BLaER1 (cell line): ENCODE measurements at regions not wholly inside any gene's neighbourhood (a gene's known extent, or its start where the extent isn't known, plus 50 kb on each side); places are given as distances from the start of the nearest gene placed in this dataset.

Experiments
- H3K27ac ChIP-seq: shearing (Covaris generic); formaldehyde crosslinking; 2 replicates; pipeline ENCODE4 v1.8.1; 2022
- H3K27me3 ChIP-seq: shearing (Covaris generic); formaldehyde crosslinking; 2 replicates; pipeline ENCODE4 v1.8.1; 2022
- H3K36me3 ChIP-seq: shearing (Covaris generic); formaldehyde crosslinking; 2 replicates; pipeline ENCODE4 v1.8.1; 2022
- H3K4me1 ChIP-seq: shearing (Covaris generic); formaldehyde crosslinking; 2 replicates; pipeline ENCODE4 v1.8.1; 2022
- H3K4me2 ChIP-seq: shearing (Covaris generic); formaldehyde crosslinking; 2 replicates; pipeline ENCODE4 v1.8.1; 2022
- H3K4me3 ChIP-seq: shearing (Covaris generic); formaldehyde crosslinking; 2 replicates; pipeline ENCODE4 v1.8.1; 2022
- H3K9ac ChIP-seq: shearing (Covaris generic); formaldehyde crosslinking; 2 replicates; pipeline ENCODE4 v1.8.1; 2022
- H3K9me3 ChIP-seq: shearing (Covaris generic); formaldehyde crosslinking; 2 replicates; pipeline ENCODE4 v1.8.1; 2022
- H4K20me1 ChIP-seq: shearing (Covaris generic); formaldehyde crosslinking; 2 replicates; pipeline ENCODE4 v1.8.1; 2022
- Cebpa-rat ChIP-seq: shearing (Covaris generic); IDR thresholded peaks from 2 replicates; pipeline ENCODE4 v1.8.1; 2022

DNA sequence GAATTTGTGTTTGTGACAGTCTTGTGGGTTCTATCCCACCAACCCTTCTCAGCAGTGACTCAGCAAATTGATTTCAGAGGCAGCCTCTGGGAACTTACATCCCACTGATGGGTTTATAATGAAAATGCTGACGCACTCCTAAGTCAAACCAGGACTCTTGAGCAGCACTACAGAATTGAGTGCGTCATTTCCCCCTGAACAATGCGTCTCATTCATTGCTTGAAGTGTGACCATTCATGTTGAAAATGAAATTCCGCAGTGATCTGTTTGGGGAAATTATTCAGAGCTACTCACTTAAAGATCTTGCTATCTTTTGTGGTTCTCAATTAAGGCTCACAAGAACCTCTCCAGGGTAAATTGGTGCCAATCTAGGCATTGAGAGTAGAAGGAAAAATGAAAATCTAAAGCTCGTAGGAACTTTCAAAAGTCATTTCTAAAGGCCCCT lies 417.7 kb upstream of the SLC14A2 start:
- Histone ChIP-seq H4K20me1 (no peaks in the 10 kb centered on the region), H3K9me3 (no peaks in the 10 kb centered on the region), H3K27ac (no peak overlapping the region), H3K4me3 (no peak overlapping the region), H3K27me3 (no peaks in the 10 kb centered on the region), H3K4me1 (no peaks in the 10 kb centered on the region), H3K36me3 (no peaks in the 10 kb centered on the region), H3K9ac (no peak overlapping the region), H3K4me2 (no peak overlapping the region)
- no peak for TF ChIP-seq Cebpa-rat

DNA sequence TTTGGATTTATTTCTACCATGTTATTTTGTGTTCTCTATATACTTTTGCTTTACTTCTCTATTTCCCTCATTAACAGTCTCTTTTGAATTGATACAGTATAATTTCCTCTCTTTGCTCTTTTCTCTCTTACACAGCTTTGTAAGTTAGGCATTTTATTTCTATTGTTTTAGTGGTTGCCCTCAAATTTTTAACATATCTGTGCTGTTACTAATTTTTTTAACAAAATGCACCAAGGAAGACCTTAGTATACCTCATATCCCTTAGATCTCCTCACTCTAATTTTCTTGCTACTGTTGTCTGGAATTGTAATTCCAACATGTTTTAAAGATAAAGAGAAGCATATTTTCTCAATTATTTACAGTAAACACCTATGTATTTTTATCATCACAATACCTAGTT lies 416.8 kb upstream of the SLC14A2 start:
- Histone ChIP-seq H3K9ac (no peak overlapping the region), H3K4me1 (no peaks in the 10 kb centered on the region), H3K27me3 (no peaks in the 10 kb centered on the region), H3K27ac (no peak overlapping the region), H3K4me3 (no peak overlapping the region), H4K20me1 (no peaks in the 10 kb centered on the region), H3K4me2 (no peak overlapping the region), H3K36me3 (no peaks in the 10 kb centered on the region), H3K9me3 (no peaks in the 10 kb centered on the region)
- TF ChIP-seq Cebpa-rat, result no peak

DNA sequence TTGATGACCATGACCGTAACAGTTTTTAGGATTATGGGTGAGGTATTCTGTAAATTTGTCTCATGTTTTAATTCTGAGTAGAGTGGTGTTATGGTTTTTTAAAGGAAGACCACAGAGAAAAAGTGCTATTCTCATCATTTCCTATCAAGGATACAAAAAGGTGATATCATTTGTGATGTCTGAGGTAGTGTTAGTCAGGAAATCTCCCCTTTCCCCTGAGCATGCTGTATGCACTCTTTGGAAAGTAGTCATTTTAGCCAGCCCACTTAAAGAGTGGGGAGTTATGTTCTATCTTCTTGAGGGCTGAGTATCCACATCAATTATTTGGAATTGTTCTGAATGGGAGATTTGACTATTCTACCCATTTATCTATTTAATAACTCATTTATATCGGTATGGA lies 414.2 kb upstream of the SLC14A2 start:
- no peaks in the 10 kb centered on the region for H4K20me1 ChIP-seq
- no peak overlapping the region for H3K4me3 ChIP-seq
- no peak for TF ChIP-seq Cebpa-rat
- H3K4me1 ChIP-seq, result no peaks in the 10 kb centered on the region
- no peaks in the 10 kb centered on the region for H3K36me3 ChIP-seq
- H3K27ac ChIP-seq, result no peak overlapping the region
- no peaks in the 10 kb centered on the region for H3K27me3 ChIP-seq
- H3K9ac ChIP-seq, result no peak overlapping the region
- H3K9me3 ChIP-seq, result no peaks in the 10 kb centered on the region
- H3K4me2 ChIP-seq, result no peak overlapping the region

DNA sequence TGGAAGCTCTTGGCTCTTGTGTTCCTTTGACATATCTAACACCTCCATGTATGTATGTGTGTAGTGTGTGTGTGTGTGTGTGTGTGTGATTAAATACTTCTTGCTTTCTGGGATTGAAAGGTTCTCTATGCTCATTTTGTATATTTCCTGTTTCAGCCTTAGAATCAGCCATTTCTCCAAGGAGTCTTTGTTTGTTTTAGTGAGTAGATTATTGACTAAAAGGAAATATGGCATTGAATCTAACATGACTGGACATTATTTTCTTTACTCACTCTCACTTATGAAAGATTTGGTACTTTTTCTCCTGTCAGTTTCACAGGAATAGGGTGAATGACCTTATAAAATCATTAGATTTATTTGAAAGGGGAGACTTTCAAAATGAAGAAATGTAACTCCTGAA lies 413.8 kb upstream of the SLC14A2 start:
- no peak for TF ChIP-seq Cebpa-rat
- Histone ChIP-seq H3K9ac (no peak overlapping the region), H3K27ac (no peak overlapping the region), H3K27me3 (no peaks in the 10 kb centered on the region), H3K4me1 (no peaks in the 10 kb centered on the region), H3K9me3 (no peaks in the 10 kb centered on the region), H3K4me2 (no peak overlapping the region), H3K36me3 (no peaks in the 10 kb centered on the region), H4K20me1 (no peaks in the 10 kb centered on the region), H3K4me3 (no peak overlapping the region)

DNA sequence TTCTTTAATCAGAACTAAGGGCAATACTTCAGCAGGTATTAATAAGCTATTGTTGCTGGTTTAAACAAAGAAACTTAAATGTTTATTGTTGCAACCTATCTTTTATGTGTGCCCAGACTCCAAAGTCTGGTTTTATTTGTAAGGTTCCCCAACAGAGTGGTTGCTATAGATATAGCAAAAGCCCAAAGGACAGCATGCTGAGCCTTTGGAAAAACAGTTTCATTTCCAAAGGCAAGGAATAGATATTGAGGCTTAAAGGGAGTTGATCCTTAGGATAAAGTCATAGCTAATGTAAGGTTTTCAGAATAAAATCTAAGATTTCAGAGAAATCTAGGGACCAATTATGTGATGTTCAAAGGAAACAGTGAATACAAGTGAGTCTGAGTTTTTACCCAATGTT lies 413.2 kb upstream of the SLC14A2 start:
- Histone ChIP-seq H3K27ac (no peak overlapping the region), H3K9ac (no peak overlapping the region), H3K4me3 (no peak overlapping the region), H3K4me1 (no peaks in the 10 kb centered on the region), H4K20me1 (no peaks in the 10 kb centered on the region), H3K27me3 (no peaks in the 10 kb centered on the region), H3K9me3 (no peaks in the 10 kb centered on the region), H3K4me2 (no peak overlapping the region), H3K36me3 (no peaks in the 10 kb centered on the region)
- no peak for TF ChIP-seq Cebpa-rat

DNA sequence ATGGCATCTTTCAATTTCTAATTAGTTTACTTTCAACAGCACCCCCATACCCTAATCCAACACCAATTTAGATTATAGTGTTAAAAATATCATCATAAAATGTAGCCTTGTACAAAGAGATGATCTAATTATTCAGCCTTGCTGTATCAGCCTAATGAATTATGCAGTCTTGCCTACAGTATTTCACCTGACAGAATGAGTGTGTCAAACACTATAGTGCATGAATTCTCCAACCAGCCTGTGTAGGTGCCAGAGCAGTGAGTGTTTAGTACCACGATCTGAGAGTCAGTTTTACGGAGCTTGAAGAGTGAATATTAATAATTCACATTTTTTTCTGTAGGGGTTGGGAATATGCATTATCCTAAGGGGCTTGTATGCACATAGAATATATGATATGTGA lies 411.6 kb upstream of the SLC14A2 start:
- Histone ChIP-seq H3K27ac (no peak overlapping the region), H3K27me3 (no peaks in the 10 kb centered on the region), H3K9me3 (no peaks in the 10 kb centered on the region), H3K4me3 (no peak overlapping the region), H3K4me1 (no peaks in the 10 kb centered on the region), H4K20me1 (no peaks in the 10 kb centered on the region), H3K9ac (no peak overlapping the region), H3K4me2 (no peak overlapping the region), H3K36me3 (no peaks in the 10 kb centered on the region)
- TF ChIP-seq Cebpa-rat, result no peak

DNA sequence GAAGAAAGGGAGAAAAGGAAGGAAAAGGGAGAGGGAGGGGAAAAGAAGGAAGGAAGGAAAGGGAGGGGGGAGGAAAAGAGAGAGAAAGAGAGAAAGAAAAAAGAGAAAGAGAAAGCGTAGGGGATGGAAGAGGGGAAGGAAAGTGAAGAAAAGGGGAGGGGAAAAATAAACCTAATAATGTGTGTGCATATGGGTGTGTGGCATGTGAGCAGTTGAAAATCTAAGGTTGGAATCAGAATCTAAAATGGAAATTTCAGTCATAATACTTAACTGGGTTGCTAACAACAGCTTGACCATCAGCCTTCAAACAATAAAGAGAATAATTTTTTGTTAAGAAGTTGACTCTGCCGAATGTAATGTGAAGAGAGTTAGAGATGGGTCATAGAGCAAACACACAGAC lies 407.9 kb upstream of the SLC14A2 start:
- H3K4me2 ChIP-seq, result no peak overlapping the region
- H3K27ac ChIP-seq, result no peak overlapping the region
- no peaks in the 10 kb centered on the region for H4K20me1 ChIP-seq
- no peak overlapping the region for H3K9ac ChIP-seq
- H3K9me3 ChIP-seq, result no peaks in the 10 kb centered on the region
- H3K36me3 ChIP-seq, result no peaks in the 10 kb centered on the region
- TF ChIP-seq Cebpa-rat, result no peak
- H3K4me3 ChIP-seq, result no peak overlapping the region
- H3K27me3 ChIP-seq, result no peaks in the 10 kb centered on the region
- no peaks in the 10 kb centered on the region; the same call in 1 of the 2 replicates for H3K4me1 ChIP-seq

DNA sequence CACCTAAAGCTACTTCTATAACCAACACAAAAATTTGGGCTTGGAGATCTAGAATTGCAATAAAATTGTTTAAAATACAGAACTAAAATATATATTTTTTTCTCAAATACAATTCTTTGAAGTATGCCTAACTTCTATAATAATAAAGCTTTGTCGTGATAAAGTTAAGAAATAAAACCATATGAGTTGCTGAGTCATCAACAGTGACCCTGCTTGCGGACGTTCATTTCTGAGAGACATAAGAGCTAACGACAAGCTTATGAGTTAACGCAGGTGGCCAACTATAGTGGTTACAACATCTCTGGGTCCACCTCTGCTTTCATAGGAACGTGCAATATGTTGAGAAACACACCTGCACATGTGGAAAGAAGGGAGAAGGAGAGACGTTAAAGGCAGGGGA lies 407.1 kb upstream of the SLC14A2 start:
- Histone ChIP-seq H3K4me2 (no peak overlapping the region), H3K4me1 (no peaks in the 10 kb centered on the region; the same call in 1 of the 2 replicates), H3K36me3 (no peaks in the 10 kb centered on the region), H3K4me3 (no peak overlapping the region), H3K27ac (no peak overlapping the region), H3K9me3 (no peaks in the 10 kb centered on the region), H4K20me1 (no peaks in the 10 kb centered on the region), H3K9ac (no peak overlapping the region), H3K27me3 (no peaks in the 10 kb centered on the region)
- no peak for TF ChIP-seq Cebpa-rat

DNA sequence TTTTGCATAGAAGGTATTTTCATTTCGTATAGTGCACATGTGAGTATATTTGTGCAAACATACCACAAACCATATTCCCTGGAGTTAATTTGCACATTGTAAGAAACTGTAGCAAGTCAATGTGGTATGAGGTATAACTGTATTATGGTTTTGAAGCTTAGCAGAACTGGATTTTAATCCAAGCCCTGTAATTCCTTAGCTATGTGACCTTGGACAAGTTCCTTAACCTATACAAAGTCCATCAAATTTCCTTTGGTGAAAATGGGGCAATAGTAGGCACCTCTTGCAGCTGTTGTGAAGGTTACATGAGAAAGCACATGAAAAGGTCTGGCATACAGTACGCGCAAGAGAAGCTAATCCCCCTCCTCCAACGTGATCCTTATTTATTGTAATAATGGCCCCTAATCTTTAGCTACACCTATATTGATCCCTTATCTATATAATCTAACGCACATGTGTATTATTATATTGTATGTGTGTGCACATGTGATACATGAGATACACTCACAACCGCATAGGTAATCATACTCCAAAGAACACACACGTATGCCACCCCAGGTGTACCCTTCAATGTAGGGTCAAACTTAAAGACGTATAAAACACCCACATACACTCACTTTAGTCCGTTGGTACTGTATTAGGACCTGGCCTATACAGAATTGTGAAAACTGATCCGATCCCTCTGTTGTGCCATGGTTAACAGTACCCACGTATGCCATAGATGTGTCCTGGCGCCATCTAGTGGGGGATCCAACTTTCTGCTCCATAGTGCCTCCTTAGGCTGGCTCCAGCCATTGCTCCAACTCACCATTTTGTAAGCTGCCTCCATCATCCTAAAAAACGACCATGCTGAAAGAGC lies 402.9 kb upstream of the SLC14A2 start:
- H3K4me1 ChIP-seq, result peaks cover 2% of the 10 kb centered on the region
- no peak overlapping the region for H3K4me3 ChIP-seq
- TF ChIP-seq Cebpa-rat, result no peak
- H3K27me3 ChIP-seq, result no peaks in the 10 kb centered on the region
- H3K36me3 ChIP-seq, result no peaks in the 10 kb centered on the region
- H3K9ac ChIP-seq, result no peak overlapping the region
- H3K9me3 ChIP-seq, result no peaks in the 10 kb centered on the region
- no peak overlapping the region for H3K4me2 ChIP-seq
- H4K20me1 ChIP-seq, result no peaks in the 10 kb centered on the region
- H3K27ac ChIP-seq, result no peak overlapping the region

DNA sequence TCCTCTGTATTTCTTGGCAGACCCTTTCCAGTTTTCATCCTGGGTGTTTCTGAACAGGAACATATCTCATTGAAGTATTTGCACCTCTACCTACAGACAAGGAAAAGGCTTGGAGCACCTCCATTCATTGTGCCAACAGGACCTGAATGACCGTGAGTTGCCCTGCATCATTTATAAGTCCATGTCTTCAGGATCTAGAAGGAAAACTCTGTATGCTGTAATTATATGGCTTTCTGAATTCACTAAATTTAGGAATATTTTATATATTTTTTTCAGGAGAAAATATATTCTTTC lies 402.3 kb upstream of the SLC14A2 start:
- Histone ChIP-seq H3K4me3 (no peak overlapping the region), H3K27ac (no peak overlapping the region), H3K4me1 (peaks cover 7% of the 10 kb centered on the region), H3K9me3 (no peaks in the 10 kb centered on the region), H3K4me2 (no peak overlapping the region), H4K20me1 (no peaks in the 10 kb centered on the region), H3K27me3 (no peaks in the 10 kb centered on the region), H3K36me3 (no peaks in the 10 kb centered on the region), H3K9ac (no peak overlapping the region)
- no peak for TF ChIP-seq Cebpa-rat

DNA sequence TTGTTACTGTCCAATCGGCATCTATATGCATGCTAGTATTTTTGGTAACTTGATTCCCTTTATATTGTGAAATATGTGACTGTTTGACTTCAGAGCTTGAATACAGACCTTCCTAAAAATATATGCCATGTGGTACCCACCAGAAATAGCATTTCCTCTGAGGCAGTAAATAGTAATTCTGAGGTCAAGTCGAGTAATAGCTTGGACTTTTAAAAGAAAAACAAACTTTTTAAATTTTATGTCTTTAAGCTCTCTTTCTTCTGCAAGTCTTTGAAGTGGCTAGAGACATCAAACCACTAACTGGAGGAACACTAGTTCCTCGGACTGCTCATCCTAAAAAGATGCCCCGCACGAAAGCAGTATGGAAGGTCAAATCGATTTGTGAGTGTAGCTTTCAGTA lies 396.8 kb upstream of the SLC14A2 start:
- H3K27me3 ChIP-seq, result no peaks in the 10 kb centered on the region
- no peak overlapping the region for H3K27ac ChIP-seq
- no peak overlapping the region for H3K4me3 ChIP-seq
- H3K4me1 ChIP-seq, result peaks cover 14% of the 10 kb centered on the region
- no peaks in the 10 kb centered on the region for H4K20me1 ChIP-seq
- no peak for TF ChIP-seq Cebpa-rat
- H3K9ac ChIP-seq, result no peak overlapping the region
- H3K9me3 ChIP-seq, result no peaks in the 10 kb centered on the region
- no peaks in the 10 kb centered on the region for H3K36me3 ChIP-seq
- peak overlapping the region; percentile 29 for H3K4me2 ChIP-seq
